ENCODE measurements at regions not wholly inside any gene's neighbourhood (a gene's known extent, or its start where the extent isn't known, plus 50 kb on each side); places are given as distances from the start of the nearest gene placed in this dataset.

GRCh38 chr5:104928906-104929520, 1366.4 kb upstream of the NUDT12 start:
- Histone ChIP-seq H3K18ac (ENCODE audit: insufficient read length, low read depth, low read length) (no peak overlapping the region), H4K91ac (ENCODE audit: insufficient read length, low read depth, low read length) (no peak overlapping the region), H2AK5ac (ENCODE audit: insufficient read length, low read length) (no peak overlapping the region), H3K4me2 (ENCODE audit: insufficient read depth, insufficient read length, low read length) (no peak overlapping the region), H2BK15ac (ENCODE audit: low read depth, low read length) (no peak overlapping the region), H2BK5ac (ENCODE audit: insufficient read length, low read length) (no peak overlapping the region), H3K23ac (ENCODE audit: insufficient read length, low read depth, low read length) (no peak overlapping the region), H3K79me2 (ENCODE audit: insufficient read depth, low read length) (no peaks in the 10 kb centered on the region), H3K4me1 (ENCODE audit: insufficient read depth, low read length) (no peaks in the 10 kb centered on the region), H4K20me1 (ENCODE audit: control insufficient read depth, insufficient read depth, insufficient read length) (no peaks in the 10 kb centered on the region), H3K9me3 (ENCODE audit: control insufficient read depth, low read depth, low read length) (no peaks in the 10 kb centered on the region), H3T11ph (ENCODE audit: low read length) (no peak overlapping the region), H3K23me2 (ENCODE audit: insufficient read length, low read depth, low read length, poor library complexity, severe bottlenecking) (no peaks in the 10 kb centered on the region), H2BK120ac (ENCODE audit: low read depth, low read length, poor library complexity, severe bottlenecking) (no peak overlapping the region), H3K14ac (ENCODE audit: insufficient read depth, low read length) (no peak overlapping the region), H3K9ac (ENCODE audit: extremely low read depth, insufficient read length, low read length) (no peak overlapping the region), H3K56ac (ENCODE audit: insufficient read length, low read depth, low read length) (no peak overlapping the region), H3K27ac (ENCODE audit: insufficient read length, low read depth, low read length) (no peak overlapping the region), H3K27me3 (ENCODE audit: insufficient read depth, low read length) (no peaks in the 10 kb centered on the region), H2AFZ (ENCODE audit: low read length) (no peak overlapping the region), H3K79me1 (ENCODE audit: insufficient read depth, low read depth, low read length, poor library complexity, severe bottlenecking) (no peaks in the 10 kb centered on the region), H2BK20ac (ENCODE audit: low read depth, low read length, poor library complexity, severe bottlenecking) (no peak overlapping the region), H2BK12ac (ENCODE audit: insufficient read length, low read depth, low read length) (no peak overlapping the region), H4K8ac (replicated peaks; ENCODE audit: insufficient read length, low read depth, low read length) (no peak overlapping the region), H3K4ac (ENCODE audit: low read depth, low read length) (no peak overlapping the region), H4K5ac (ENCODE audit: insufficient read length, low read depth, low read length) (no peak overlapping the region)
- no peaks in the 10 kb centered on the region for H3K27me3 Mint-ChIP-seq (ENCODE audit: low read depth)
- WGBS (ENCODE audit: extremely low coverage, insufficient read length, low lambda C conversion rate) = no CpG with 5 or more reads among the region's 36 CpGs
- no peak overlapping the region for H3K27ac Mint-ChIP-seq
- no peaks in the 10 kb centered on the region for H3K36me3 Mint-ChIP-seq (ENCODE audit: insufficient read depth in 1 of 3, low read depth in 3 of 3)
- no peak overlapping the region for H3K4me3 Mint-ChIP-seq
- H3K9me3 Mint-ChIP-seq = no peaks in the 10 kb centered on the region; a peak in 2 of 5 replicates
- H3K4me1 Mint-ChIP-seq = peaks cover 0 to 4% of the 10 kb centered on the region in 2 experiments; a peak in 2 of 4 replicates
- TF ChIP-seq CTCF (conservative IDR thresholded peaks at IDR 0.05) = no peak
- DNase-seq = no peak
